GM20431 (cell line): ENCODE measurements at regions not wholly inside any gene's neighbourhood (a gene's known extent, or its start where the extent isn't known, plus 50 kb on each side); places are given as distances from the start of the nearest gene placed in this dataset.

Source experiments
- in situ Hi-C: fragments of 300-500 bp; cut with MseI, MboI; formaldehyde crosslinking; loops from one replicate; pipeline ENCODE4 v1.15.0; 2020; ENCODE audit warnings: low sequenced_read_pairs; ENCODE audit not compliant: unreplicated experiment

GRCh38 chr11:109733245-109733644 is 311.3 kb downstream of the C11orf87 start:
- in situ Hi-C loops: no loop called here

GRCh38 chr11:109734566-109734965 is 312.6 kb downstream of the C11orf87 start:
- in situ Hi-C loops: no loop called here

GRCh38 chr11:109735128-109735527 is 313.1 kb downstream of the C11orf87 start:
- in situ Hi-C loops: no loop called here

GRCh38 chr11:109739379-109739778 is 317.4 kb downstream of the C11orf87 start:
- in situ Hi-C loops: no loop called here

- in situ Hi-C loops: no loop called here
Observed at GRCh38 chr11:109745996-109746625, 324.1 kb downstream of the C11orf87 start.

GRCh38 chr11:109747839-109748238 is 325.8 kb downstream of the C11orf87 start:
- in situ Hi-C loops: no loop called here

- in situ Hi-C loops: no loop called here
Observed at GRCh38 chr11:109749476-109749875, 327.5 kb downstream of the C11orf87 start.

- in situ Hi-C loops: no loop called here
Observed at GRCh38 chr11:109750964-109751363, 329.0 kb downstream of the C11orf87 start.

GRCh38 chr11:109752212-109752825 is 330.3 kb downstream of the C11orf87 start:
- in situ Hi-C loops: no loop called here

- in situ Hi-C loops: no loop called here
Observed at GRCh38 chr11:109756521-109756920, 334.5 kb downstream of the C11orf87 start.

- in situ Hi-C loops: no loop called here
Observed at GRCh38 chr11:109756951-109757350, 335.0 kb downstream of the C11orf87 start.

GRCh38 chr11:109762546-109762945 is 330.6 kb upstream of the ZC3H12C start:
- in situ Hi-C loops: no loop called here

GRCh38 chr11:109765709-109766311 is 327.4 kb upstream of the ZC3H12C start:
- in situ Hi-C loops: no loop called here

- in situ Hi-C loops: no loop called here
Observed at GRCh38 chr11:109769858-109770257, 323.3 kb upstream of the ZC3H12C start.

- in situ Hi-C loops: no loop called here
Observed at GRCh38 chr11:109770323-109770722, 322.9 kb upstream of the ZC3H12C start.

- in situ Hi-C loops: no loop called here
Observed at GRCh38 chr11:109772892-109773291, 320.3 kb upstream of the ZC3H12C start.

GRCh38 chr11:109775686-109776085 is 317.5 kb upstream of the ZC3H12C start:
- in situ Hi-C loops: no loop called here

GRCh38 chr11:109783014-109783413 is 310.2 kb upstream of the ZC3H12C start:
- in situ Hi-C loops: no loop called here

GRCh38 chr11:109783840-109784239 is 309.4 kb upstream of the ZC3H12C start:
- in situ Hi-C loops: no loop called here

GRCh38 chr11:109784536-109784935 is 308.7 kb upstream of the ZC3H12C start:
- in situ Hi-C loops: no loop called here

- in situ Hi-C loops: no loop called here
Observed at GRCh38 chr11:109785198-109785597, 308.0 kb upstream of the ZC3H12C start.

GRCh38 chr11:109785714-109786113 is 307.5 kb upstream of the ZC3H12C start:
- in situ Hi-C loops: no loop called here
